HCT116 (cell line): ENCODE measurements at regions not wholly inside any gene's neighbourhood (a gene's known extent, or its start where the extent isn't known, plus 50 kb on each side); places are given as distances from the start of the nearest gene placed in this dataset.

Experiments used
- ATAC-seq: fragments of 200-7000 bp; cut with Tn5 transposase; 2 replicates; pipeline ENCODE4 v1.9.1; 2020; ENCODE audit warnings: mild to moderate bottlenecking, moderate library complexity
- BruUV-seq: library from RNA; stranded (reverse); fragments of 400-500 nt; replicated peaks from 2 replicates; lab custom pipeline; 2021; lab: Mats Ljungman, UMichigan
- CTCF ChIA-PET: fragments of 300-600 bp; sonication (Branson Sonifier 250); formaldehyde crosslinking; loops from one replicate; lab custom pipeline; 2021; ENCODE audit warnings: antibody characterized with exemption; lab: Charles Lee
- POLR2A ChIA-PET: fragments of 300-600, 350-600 bp; sonication (Branson Sonifier 250); formaldehyde crosslinking; loops from one replicate; lab custom pipeline; 2021; ENCODE audit warnings: antibody characterized with exemption; lab: Charles Lee
- RAD21 ChIA-PET, 2 experiments: fragments of 300-600 bp; sonication (Branson Sonifier 250); formaldehyde crosslinking; loops; one replicate each; lab custom pipeline; 2023; ENCODE audit warnings: low total read pairs in 2 of 2; ENCODE audit not compliant: uncharacterized antibody in 2 of 2, unreplicated experiment in 2 of 2, low non-redundant PET in 1 of 2; lab: Charles Lee
- DNase-seq: peaks from one replicate; pipeline ENCODE4 v3.0.0-alpha.2; 2010; ENCODE audit warnings: low read depth, low spot score
- H2AFZ ChIP-seq: fragments of 200-600 bp; shearing (Covaris generic), sonication (generic); 2 replicates; pipeline ENCODE4 v1.6.1; 2017; ENCODE audit warnings: low read depth, mixed run types, mixed read lengths, antibody characterized with exemption, low read length; ENCODE audit not compliant: poor library complexity, severe bottlenecking
- H3K27ac ChIP-seq: 2 replicates; pipeline ENCODE4 v1.5.1; 2012; ENCODE audit warnings: low read depth, low read length
- H3K27me3 ChIP-seq: fragments of 200-600 bp; sonication (generic); 2 replicates; pipeline ENCODE4 v1.6.1; 2016; ENCODE audit warnings: mixed run types, low read length, mixed read lengths; ENCODE audit not compliant: insufficient read depth
- H3K36me3 ChIP-seq, 2 experiments: fragments of 200-500 bp in 1 of 2; fragments of 200-600 bp in 1 of 2; sonication (Bioruptor generic) in 1 of 2; sonication (generic) in 1 of 2; 2 replicates each; pipeline versions ENCODE4 v1.5.1 to v1.6.1; 2014 to 2016; ENCODE audit warnings: low read length in 2 of 2, inconsistent platforms in 1 of 2, mixed read lengths in 1 of 2, mixed run types in 1 of 2; ENCODE audit not compliant: insufficient read depth in 2 of 2, control insufficient read depth in 1 of 2
- H3K4me1 ChIP-seq, 2 experiments: fragments of 200-600 bp in 1 of 2; sonication (generic) in 1 of 2; 2 replicates each; pipeline versions ENCODE4 v1.5.1 to v1.6.1; 2012 to 2017; ENCODE audit warnings: low read length in 2 of 2, inconsistent platforms in 1 of 2, mild to moderate bottlenecking in 1 of 2, mixed read lengths in 1 of 2, mixed run types in 1 of 2, moderate library complexity in 1 of 2; ENCODE audit not compliant: insufficient read depth in 2 of 2, control insufficient read depth in 1 of 2
- H3K4me2 ChIP-seq: fragments of 200-600 bp; sonication (generic); 2 replicates; pipeline ENCODE4 v1.6.1; 2017; ENCODE audit warnings: mixed run types, low read length, mixed read lengths
- H3K4me3 ChIP-seq, 2 experiments: fragments of 200-600 bp in 1 of 2; sonication (generic) in 1 of 2; replicated peaks in 1 of 2; 2 replicates each; pipeline ENCODE4 v1.5.1; 2011 to 2016; ENCODE audit warnings: low read length in 2 of 2, control low read depth in 1 of 2, low read depth in 1 of 2, mild to moderate bottlenecking in 1 of 2, mixed read lengths in 1 of 2, mixed run types in 1 of 2
- H3K79me2 ChIP-seq: fragments of 200-600 bp; sonication (generic); 2 replicates; pipeline ENCODE4 v1.6.1; 2017; ENCODE audit warnings: mild to moderate bottlenecking, mixed run types, low read length, moderate library complexity, mixed read lengths; ENCODE audit not compliant: insufficient read depth
- H3K9ac ChIP-seq: fragments of 200-600 bp; sonication (generic); 2 replicates; pipeline ENCODE4 v1.6.1; 2016; ENCODE audit warnings: low read length, mixed read lengths
- H3K9me2 ChIP-seq: fragments of 200-600 bp; sonication (generic), shearing (Covaris generic); 2 replicates; pipeline ENCODE4 v1.6.1; 2017; ENCODE audit warnings: mixed run types, mild to moderate bottlenecking, moderate library complexity; ENCODE audit not compliant: insufficient read depth
- H3K9me3 ChIP-seq, 2 experiments: fragments of 200-500 bp in 1 of 2; fragments of 200-600 bp in 1 of 2; sonication (Bioruptor generic) in 1 of 2; sonication (generic) in 1 of 2; 2 replicates each; pipeline ENCODE4 v1.6.1; 2014 to 2017; ENCODE audit warnings: low read length in 2 of 2, mixed read lengths in 2 of 2, inconsistent platforms in 1 of 2, low read depth in 1 of 2, mild to moderate bottlenecking in 1 of 2, mixed run types in 1 of 2, moderate library complexity in 1 of 2; ENCODE audit not compliant: control insufficient read depth in 1 of 2, insufficient read depth in 1 of 2
- H4K20me1 ChIP-seq: fragments of 200-600 bp; sonication (generic), shearing (Covaris generic); 2 replicates; pipeline ENCODE4 v1.6.1; 2017; ENCODE audit warnings: mixed run types, mild to moderate bottlenecking, moderate library complexity; ENCODE audit not compliant: insufficient read depth
- CEBPB ChIP-seq: IDR thresholded peaks from 2 replicates; pipeline ENCODE4 v1.6.1; 2012; ENCODE audit warnings: low read depth
- EGR1 ChIP-seq: IDR thresholded peaks from 2 replicates; pipeline ENCODE4 v1.6.1; 2012; ENCODE audit warnings: low read depth
- ELF1 ChIP-seq: IDR thresholded peaks from 2 replicates; pipeline ENCODE4 v1.6.1; 2012; ENCODE audit warnings: low read depth, borderline replicate concordance
- EZH2 ChIP-seq: fragments of 200-600 bp; sonication (generic); IDR thresholded peaks from 2 replicates; pipeline ENCODE4 v1.6.1; 2017; ENCODE audit warnings: antibody characterized with exemption, mixed run types
- JUND ChIP-seq: IDR thresholded peaks from 2 replicates; pipeline ENCODE4 v1.6.1; 2012
- POLR2A ChIP-seq: IDR thresholded peaks from 2 replicates; pipeline ENCODE4 v1.7.0; 2011; ENCODE audit warnings: borderline replicate concordance; ENCODE audit not compliant: insufficient read depth, insufficient read length; ENCODE audit errors: extremely low read depth
- POLR2AphosphoS5 ChIP-seq: IDR thresholded peaks from 2 replicates; pipeline ENCODE4 v1.6.1; 2011; ENCODE audit warnings: mild to moderate bottlenecking, low read depth, low read length, moderate library complexity
- RAD21 ChIP-seq: IDR thresholded peaks from 2 replicates; pipeline ENCODE4 v1.6.1; 2012; ENCODE audit warnings: low read depth, mild to moderate bottlenecking
- SIN3A ChIP-seq: IDR thresholded peaks from 2 replicates; pipeline ENCODE4 v1.6.1; 2012; ENCODE audit warnings: low read depth
- TCF7L2 ChIP-seq: IDR thresholded peaks from 2 replicates; pipeline ENCODE4 v1.7.0; 2011; ENCODE audit warnings: borderline replicate concordance, inconsistent platforms; ENCODE audit not compliant: insufficient read depth, insufficient read length; ENCODE audit errors: extremely low read depth
- YY1 ChIP-seq: IDR thresholded peaks from 2 replicates; pipeline ENCODE4 v1.6.1; 2011; ENCODE audit warnings: low read length, low read depth, moderate library complexity, mild to moderate bottlenecking; ENCODE audit not compliant: insufficient replicate concordance; ENCODE audit errors: extremely low read depth
- intact Hi-C: fragments of 100-400 bp; cut with micrococcal nuclease; formaldehyde crosslinking; loops from 2 replicates; pipeline ENCODE4 v1.10.0; 2022
- TF ChIP-seq, protein P1 (sequence below), 3 experiments: fragments of 200-600 bp in 1 of 3; sonication (generic) in 1 of 3; IDR thresholded peaks in 2 of 3; conservative IDR thresholded peaks in 1 of 3; 2 replicates each; pipeline ENCODE4 v1.5.1; 2012 to 2017; ENCODE audit warnings: low read depth in 2 of 3, low read length in 2 of 3, antibody characterized with exemption in 1 of 3, borderline replicate concordance in 1 of 3, control low read depth in 1 of 3, mild to moderate bottlenecking in 1 of 3, mixed read lengths in 1 of 3, mixed run types in 1 of 3, moderate library complexity in 1 of 3; ENCODE audit not compliant: insufficient read depth in 1 of 3
- TF ChIP-seq, protein P2 (sequence below): IDR thresholded peaks from 2 replicates; pipeline ENCODE4 v1.6.1; 2012
- TF ChIP-seq, protein P3 (sequence below): IDR thresholded peaks from 2 replicates; pipeline ENCODE4 v1.6.1; 2012
- TF ChIP-seq, protein P4 (sequence below): IDR thresholded peaks from 2 replicates; pipeline ENCODE4 v1.6.1; 2012; ENCODE audit warnings: low read depth

DNA sequence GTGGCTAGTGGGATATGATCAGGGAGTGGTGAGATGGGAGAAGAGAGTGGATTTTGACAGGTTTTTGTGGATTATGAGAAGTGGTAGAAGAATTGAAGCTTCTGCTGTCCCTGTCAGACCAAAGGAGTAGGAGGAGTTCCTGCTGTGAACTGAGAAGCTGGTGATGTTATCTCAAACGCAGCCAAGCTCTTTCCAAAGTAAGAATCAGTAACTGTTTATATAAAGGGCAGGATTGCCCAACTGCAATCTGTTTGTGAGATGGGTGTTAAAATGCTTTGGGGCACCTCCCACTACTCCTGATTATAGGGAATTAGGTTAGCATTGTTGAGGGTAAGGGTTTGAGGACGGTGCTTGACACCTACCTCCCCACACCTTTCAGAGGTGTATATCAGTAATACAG lies 60.5 kb upstream of the USP25 start:
- RAD21 ChIA-PET = no interaction called here
- Histone ChIP-seq H3K9me3 (no peaks in the 10 kb centered on the region), H3K36me3 (no peaks in the 10 kb centered on the region), H4K20me1 (no peaks in the 10 kb centered on the region), H3K4me2 (no peak overlapping the region), H3K79me2 (no peaks in the 10 kb centered on the region), H3K27me3 (no peaks in the 10 kb centered on the region), H3K9ac (no peak overlapping the region), H3K4me1 (no peaks in the 10 kb centered on the region), H3K9me2 (no peaks in the 10 kb centered on the region), H3K4me3 (no peak overlapping the region), H2AFZ (no peak overlapping the region), H3K27ac (no peak overlapping the region)
- no peak for TF ChIP-seq EGR1
- TF ChIP-seq YY1 = no peak
- TF ChIP-seq, protein P1, sequence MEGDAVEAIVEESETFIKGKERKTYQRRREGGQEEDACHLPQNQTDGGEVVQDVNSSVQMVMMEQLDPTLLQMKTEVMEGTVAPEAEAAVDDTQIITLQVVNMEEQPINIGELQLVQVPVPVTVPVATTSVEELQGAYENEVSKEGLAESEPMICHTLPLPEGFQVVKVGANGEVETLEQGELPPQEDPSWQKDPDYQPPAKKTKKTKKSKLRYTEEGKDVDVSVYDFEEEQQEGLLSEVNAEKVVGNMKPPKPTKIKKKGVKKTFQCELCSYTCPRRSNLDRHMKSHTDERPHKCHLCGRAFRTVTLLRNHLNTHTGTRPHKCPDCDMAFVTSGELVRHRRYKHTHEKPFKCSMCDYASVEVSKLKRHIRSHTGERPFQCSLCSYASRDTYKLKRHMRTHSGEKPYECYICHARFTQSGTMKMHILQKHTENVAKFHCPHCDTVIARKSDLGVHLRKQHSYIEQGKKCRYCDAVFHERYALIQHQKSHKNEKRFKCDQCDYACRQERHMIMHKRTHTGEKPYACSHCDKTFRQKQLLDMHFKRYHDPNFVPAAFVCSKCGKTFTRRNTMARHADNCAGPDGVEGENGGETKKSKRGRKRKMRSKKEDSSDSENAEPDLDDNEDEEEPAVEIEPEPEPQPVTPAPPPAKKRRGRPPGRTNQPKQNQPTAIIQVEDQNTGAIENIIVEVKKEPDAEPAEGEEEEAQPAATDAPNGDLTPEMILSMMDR (IDR thresholded peaks at IDR 0.05 in 2 of 3, conservative IDR thresholded peaks at IDR 0.05 in 1 of 3; ENCODE audit: borderline replicate concordance in 1 of 3, insufficient read depth in 1 of 3, low read depth in 2 of 3, low read length in 2 of 3) = no peak
- TF ChIP-seq JUND = no peak
- no peak for TF ChIP-seq ELF1
- TF ChIP-seq RAD21 = no peak
- TF ChIP-seq POLR2AphosphoS5 = no peak
- TF ChIP-seq, protein P2, sequence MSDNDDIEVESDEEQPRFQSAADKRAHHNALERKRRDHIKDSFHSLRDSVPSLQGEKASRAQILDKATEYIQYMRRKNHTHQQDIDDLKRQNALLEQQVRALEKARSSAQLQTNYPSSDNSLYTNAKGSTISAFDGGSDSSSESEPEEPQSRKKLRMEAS = no peak
- no peak for TF ChIP-seq POLR2A
- TF ChIP-seq CEBPB = no peak
- TF ChIP-seq TCF7L2 = no peak
- no peak for TF ChIP-seq EZH2
- TF ChIP-seq, protein P3, sequence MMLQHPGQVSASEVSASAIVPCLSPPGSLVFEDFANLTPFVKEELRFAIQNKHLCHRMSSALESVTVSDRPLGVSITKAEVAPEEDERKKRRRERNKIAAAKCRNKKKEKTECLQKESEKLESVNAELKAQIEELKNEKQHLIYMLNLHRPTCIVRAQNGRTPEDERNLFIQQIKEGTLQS = no peak
- TF ChIP-seq, protein P4, sequence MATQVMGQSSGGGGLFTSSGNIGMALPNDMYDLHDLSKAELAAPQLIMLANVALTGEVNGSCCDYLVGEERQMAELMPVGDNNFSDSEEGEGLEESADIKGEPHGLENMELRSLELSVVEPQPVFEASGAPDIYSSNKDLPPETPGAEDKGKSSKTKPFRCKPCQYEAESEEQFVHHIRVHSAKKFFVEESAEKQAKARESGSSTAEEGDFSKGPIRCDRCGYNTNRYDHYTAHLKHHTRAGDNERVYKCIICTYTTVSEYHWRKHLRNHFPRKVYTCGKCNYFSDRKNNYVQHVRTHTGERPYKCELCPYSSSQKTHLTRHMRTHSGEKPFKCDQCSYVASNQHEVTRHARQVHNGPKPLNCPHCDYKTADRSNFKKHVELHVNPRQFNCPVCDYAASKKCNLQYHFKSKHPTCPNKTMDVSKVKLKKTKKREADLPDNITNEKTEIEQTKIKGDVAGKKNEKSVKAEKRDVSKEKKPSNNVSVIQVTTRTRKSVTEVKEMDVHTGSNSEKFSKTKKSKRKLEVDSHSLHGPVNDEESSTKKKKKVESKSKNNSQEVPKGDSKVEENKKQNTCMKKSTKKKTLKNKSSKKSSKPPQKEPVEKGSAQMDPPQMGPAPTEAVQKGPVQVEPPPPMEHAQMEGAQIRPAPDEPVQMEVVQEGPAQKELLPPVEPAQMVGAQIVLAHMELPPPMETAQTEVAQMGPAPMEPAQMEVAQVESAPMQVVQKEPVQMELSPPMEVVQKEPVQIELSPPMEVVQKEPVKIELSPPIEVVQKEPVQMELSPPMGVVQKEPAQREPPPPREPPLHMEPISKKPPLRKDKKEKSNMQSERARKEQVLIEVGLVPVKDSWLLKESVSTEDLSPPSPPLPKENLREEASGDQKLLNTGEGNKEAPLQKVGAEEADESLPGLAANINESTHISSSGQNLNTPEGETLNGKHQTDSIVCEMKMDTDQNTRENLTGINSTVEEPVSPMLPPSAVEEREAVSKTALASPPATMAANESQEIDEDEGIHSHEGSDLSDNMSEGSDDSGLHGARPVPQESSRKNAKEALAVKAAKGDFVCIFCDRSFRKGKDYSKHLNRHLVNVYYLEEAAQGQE = no peak
- TF ChIP-seq SIN3A = no peak
- POLR2A ChIA-PET = no interaction called here
- intact Hi-C loops = no loop called here
- CTCF ChIA-PET = no interaction called here
- ATAC-seq = no peak
- no peak for DNase-seq
- BruUV-seq = no TSS peak
